A549 (cell line): ENCODE measurements at regions not wholly inside any gene's neighbourhood (a gene's known extent, or its start where the extent isn't known, plus 50 kb on each side); places are given as distances from the start of the nearest gene placed in this dataset.

ENCODE experiments used
- ATAC-seq, 2 experiments: fragments of 200-7000 bp in 1 of 2; fragments of >200 bp in 1 of 2; cut with Nextera tagmentation in 1 of 2; cut with Tn5 transposase in 1 of 2; 3 replicates each; pipeline versions ENCODE4 v1.8.0 to v1.9.1; 2018 to 2020; ENCODE audit warnings: mild to moderate bottlenecking in 1 of 2, moderate library complexity in 1 of 2
- CTCF ChIA-PET: fragments of 300-600 bp; sonication (Branson Sonifier 250); formaldehyde crosslinking; extraction: SDS; loops from one replicate; lab custom pipeline; 2021; ENCODE audit warnings: antibody characterized with exemption, inconsistent platforms; lab: Yijun Ruan, JAX
- POLR2A ChIA-PET: fragments of 350-600 bp; formaldehyde crosslinking; extraction: SDS; loops from one replicate; lab custom pipeline; 2021; ENCODE audit warnings: antibody characterized with exemption, inconsistent platforms; lab: Yijun Ruan, JAX
- DNase-seq, 2 experiments: peaks; one replicate each; pipeline versions ENCODE4 v3.0.0 to v3.0.0-alpha.2; 2011 to 2016; ENCODE audit warnings: low read depth in 1 of 2, low spot score in 1 of 2
- FAIRE-seq: peaks from 2 replicates; lab custom pipeline; 2011; peaks lifted over from hg19 to GRCh38; lab: Jason Lieb, UNC
- H3K27ac ChIP-seq, 2 experiments: fragments of >200 bp; sonication (Bioruptor Twin); formaldehyde crosslinking; 3 replicates each; pipeline ENCODE4 v1.5.1; 2016 to 2017
- H3K4me1 ChIP-seq: fragments of >200 bp; sonication (Bioruptor Twin); formaldehyde crosslinking; 3 replicates; pipeline ENCODE4 v1.6.1; 2016
- H3K4me2 ChIP-seq: fragments of >200 bp; sonication (Bioruptor Twin); formaldehyde crosslinking; 3 replicates; pipeline ENCODE4 v1.6.1; 2016
- H3K4me3 ChIP-seq: fragments of >200 bp; sonication (Bioruptor Twin); formaldehyde crosslinking; 3 replicates; pipeline ENCODE4 v1.5.1; 2016
- H3K9me3 ChIP-seq: fragments of >200 bp; sonication (Bioruptor Twin); formaldehyde crosslinking; 3 replicates; pipeline ENCODE4 v1.6.1; 2016
- ATOH8 ChIP-seq: fragments of 250-450 bp; sonication (Bioruptor Pico); IDR thresholded peaks from 2 replicates; pipeline ENCODE4 v1.5.0; 2020; ENCODE audit warnings: low read depth, mild to moderate bottlenecking, moderate library complexity
- BCL3 ChIP-seq: fragments of >200 bp; sonication (Bioruptor Twin); formaldehyde crosslinking; IDR thresholded peaks from 3 replicates; pipeline ENCODE4 v1.6.1; 2016
- CBX8 ChIP-seq: fragments of 200-600 bp; sonication (generic); IDR thresholded peaks from 2 replicates; pipeline ENCODE4 v1.6.1; 2016
- CHD4 ChIP-seq: fragments of 200-600 bp; sonication (generic); IDR thresholded peaks from 2 replicates; pipeline ENCODE4 v1.6.1; 2016; ENCODE audit warnings: antibody characterized with exemption, mild to moderate bottlenecking, borderline replicate concordance
- CTCF ChIP-seq: fragments of >200 bp; sonication (Bioruptor Twin); formaldehyde crosslinking; IDR thresholded peaks from 3 replicates; pipeline ENCODE4 v1.5.1; 2016
- FOSB ChIP-seq: fragments of 250-450 bp; sonication (Bioruptor Pico); IDR thresholded peaks from 2 replicates; pipeline ENCODE4 v1.5.0; 2020; ENCODE audit warnings: mild to moderate bottlenecking, moderate library complexity
- FOXS1 ChIP-seq: fragments of 250-450 bp; sonication (Bioruptor Pico); IDR thresholded peaks from 2 replicates; pipeline ENCODE4 v1.5.0; 2020; ENCODE audit warnings: mild to moderate bottlenecking, moderate library complexity
- HES2 ChIP-seq: fragments of >200 bp; sonication (Bioruptor Twin); formaldehyde crosslinking; IDR thresholded peaks from 2 replicates; pipeline ENCODE4 v1.6.1; 2016
- HEYL ChIP-seq: fragments of 250-450 bp; sonication (Bioruptor Pico); IDR thresholded peaks from 2 replicates; pipeline ENCODE4 v1.8.0; 2021; ENCODE audit warnings: mild to moderate bottlenecking, moderate library complexity
- HOXB5 ChIP-seq: fragments of 250-450 bp; sonication (Bioruptor Pico); IDR thresholded peaks from 2 replicates; pipeline ENCODE4 v1.5.0; 2020; ENCODE audit warnings: mild to moderate bottlenecking, moderate library complexity
- KDM1A ChIP-seq: fragments of 200-600 bp; sonication (generic); IDR thresholded peaks from 2 replicates; pipeline ENCODE4 v1.6.1; 2016; ENCODE audit warnings: low read depth, mild to moderate bottlenecking
- MAFK ChIP-seq: fragments of 450-650 bp; IDR thresholded peaks from 2 replicates; pipeline ENCODE4 v1.6.1; 2014; ENCODE audit not compliant: partially characterized antibody
- RAD21 ChIP-seq, 2 experiments: fragments of >200 bp in 1 of 2; sonication (Bioruptor Twin) in 1 of 2; formaldehyde crosslinking in 1 of 2; IDR thresholded peaks in 1 of 2; conservative IDR thresholded peaks in 1 of 2; 2 replicates in 1 of 2; 3 replicates in 1 of 2; pipeline ENCODE4 v1.6.1; 2012 to 2018; ENCODE audit warnings: inconsistent platforms in 1 of 2
- RARB ChIP-seq: fragments of 250-450 bp; sonication (Bioruptor Pico); IDR thresholded peaks from 2 replicates; pipeline ENCODE4 v1.8.0; 2021; ENCODE audit warnings: mild to moderate bottlenecking, moderate library complexity
- RFX5 ChIP-seq: fragments of 450-650 bp; IDR thresholded peaks from 2 replicates; pipeline ENCODE4 v1.7.1; 2014; ENCODE audit warnings: antibody characterized with exemption, mild to moderate bottlenecking, moderate library complexity
- RNF2 ChIP-seq: fragments of 200-600 bp; sonication (generic); IDR thresholded peaks from 2 replicates; pipeline ENCODE4 v1.6.1; 2016; ENCODE audit warnings: low read depth, mild to moderate bottlenecking, antibody characterized with exemption, moderate library complexity, borderline replicate concordance
- TP53 ChIP-seq: fragments of 250-450 bp; sonication (Bioruptor Pico); IDR thresholded peaks from 2 replicates; pipeline ENCODE4 v1.5.0; 2021; ENCODE audit warnings: mild to moderate bottlenecking, moderate library complexity
- USF2 ChIP-seq: fragments of 450-650 bp; IDR thresholded peaks from 2 replicates; pipeline ENCODE4 v1.6.1; 2014; ENCODE audit warnings: antibody characterized with exemption
- ZC3H11A ChIP-seq: fragments of 450-650 bp; IDR thresholded peaks from 2 replicates; pipeline ENCODE4 v1.6.1; 2014; ENCODE audit warnings: antibody characterized with exemption, mild to moderate bottlenecking
- ZFP36 ChIP-seq: fragments of 450-650 bp; IDR thresholded peaks from 2 replicates; pipeline ENCODE4 v1.6.1; 2014; ENCODE audit warnings: borderline replicate concordance; ENCODE audit not compliant: partially characterized antibody
- ZNF302 ChIP-seq: fragments of 250-450 bp; sonication (Bioruptor Pico); IDR thresholded peaks from 2 replicates; pipeline ENCODE4 v1.9.0; 2021; ENCODE audit warnings: inconsistent platforms, mild to moderate bottlenecking, moderate library complexity
- ZSCAN20 ChIP-seq: fragments of 250-450 bp; sonication (Bioruptor Pico); IDR thresholded peaks from 2 replicates; pipeline ENCODE4 v1.8.0; 2022; ENCODE audit warnings: mild to moderate bottlenecking, moderate library complexity
- WGBS: methylation state at CpG from one replicate; pipeline ENCODE4 v1.1.6; 2017; ENCODE audit errors: missing lambda C conversion rate; 5-methylcytosine and 5-hydroxymethylcytosine counted together

- ChIA-PET CTCF (interaction anchor here (0.5 kb wide), 1 partner anchor 272 kb away, joined by 3 read pairs; no protein-coding TSS in a partner anchor), POLR2A (no interaction called here)
- DNase-seq (no peak), FAIRE-seq (no peak), ATAC-seq (no peak)
- WGBS: 61% methylated on average over 3 of the region's 3 CpGs
- Histone ChIP-seq H3K4me2 (no peak overlapping the region), H3K27ac (no peak overlapping the region), H3K9me3 (peaks cover 9% of the 10 kb centered on the region; the same call in 1 of the 3 replicates), H3K4me1 (no peaks in the 10 kb centered on the region), H3K4me3 (no peak overlapping the region)
- no peak for TF ChIP-seq ZNF302
- no peak for TF ChIP-seq HEYL (CRISPR knock-in tag)
Observed at GRCh38 chr1:222060210-222060916, 318.5 kb upstream of the DUSP10 start.

- no peak for ATAC-seq
- H3K4me3 ChIP-seq: no peak overlapping the region
- POLR2A ChIA-PET: no interaction called here
Observed at GRCh38 chr1:222058249-222058648, 316.4 kb upstream of the DUSP10 start.

GRCh38 chr1:222057162-222057561 is 315.3 kb upstream of the DUSP10 start:
- ATAC-seq (no peak), FAIRE-seq (no peak)
- Histone ChIP-seq H3K4me2 (no peak overlapping the region), H3K9me3 (no peaks in the 10 kb centered on the region)
- no peak for TF ChIP-seq MAFK
- no peak for TF ChIP-seq TP53 (CRISPR knock-in tag)
- TF ChIP-seq CTCF: no peak
- no peak for TF ChIP-seq FOXS1
- TF ChIP-seq, all 56 proteins: peak for 0
- no peak overlapping the region for H3K4me3 ChIP-seq
- no peak overlapping the region for H3K27ac ChIP-seq
- 71% methylated on average over 3 of the region's 3 CpGs for WGBS
- no peak for DNase-seq
- ChIA-PET POLR2A (no interaction called here), CTCF (no interaction called here)
- H3K4me1 ChIP-seq: no peaks in the 10 kb centered on the region

More at GRCh38 chr1:222058249-222058648, 316.4 kb upstream of the DUSP10 start:
- DNase-seq (no peak), FAIRE-seq (no peak)
- Histone ChIP-seq H3K27ac (no peak overlapping the region), H3K4me2 (no peak overlapping the region), H3K4me1 (no peaks in the 10 kb centered on the region), H3K9me3 (no peaks in the 10 kb centered on the region)
- no peak for TF ChIP-seq RFX5
- no peak for TF ChIP-seq ZSCAN20
- TF ChIP-seq HEYL (CRISPR knock-in tag): no peak
- no peak for TF ChIP-seq ZNF302
- TF ChIP-seq ATOH8 (CRISPR knock-in tag): no peak
- TF ChIP-seq USF2: no peak
- no peak for TF ChIP-seq KDM1A
- no peak for TF ChIP-seq FOXS1
- TF ChIP-seq CHD4: no peak
- TF ChIP-seq BCL3: no peak
- TF ChIP-seq HOXB5 (CRISPR knock-in tag): no peak
- 61% methylated on average over 2 of the region's 2 CpGs for WGBS
- CTCF ChIA-PET: no interaction called here

- WGBS: 65% methylated on average over 6 of the region's 6 CpGs
- TF ChIP-seq RAD21 (conservative IDR thresholded peaks at IDR 0.05 in 1 of 2, IDR thresholded peaks at IDR 0.05 in 1 of 2) (no peak), CBX8 (no peak), HES2 (no peak), USF2 (no peak), MAFK (no peak), RARB (CRISPR knock-in tag) (no peak), RNF2 (no peak), ZFP36 (no peak), TP53 (CRISPR knock-in tag) (no peak), ZC3H11A (no peak), FOSB (CRISPR knock-in tag) (no peak)
Observed at GRCh38 chr1:222054416-222054815, 312.5 kb upstream of the DUSP10 start.

More at GRCh38 chr1:222054416-222054815, 312.5 kb upstream of the DUSP10 start:
- Histone ChIP-seq H3K4me2 (no peak overlapping the region), H3K27ac (no peak overlapping the region), H3K4me1 (no peaks in the 10 kb centered on the region), H3K4me3 (no peak overlapping the region), H3K9me3 (no peaks in the 10 kb centered on the region)
- ChIA-PET POLR2A (no interaction called here), CTCF (no interaction called here)
- no peak for FAIRE-seq
- ATAC-seq: no peak
- DNase-seq: no peak
